Mononuclear cell (primary cell): ENCODE measurements at regions not wholly inside any gene's neighbourhood (a gene's known extent, or its start where the extent isn't known, plus 50 kb on each side); places are given as distances from the start of the nearest gene placed in this dataset.
A peak's percentile ranks its signal among the peaks of the same experiment; 100 is the strongest.
"Not testable (repeated sequence)": the region's sequence is repeated elsewhere in the genome, so short reads cannot be mapped to it uniquely, and the experiment has no call there.

Experiments used
- H3K27me3 ChIP-seq: 2 replicates; pipeline ENCODE4 v1.6.0; 2011; ENCODE audit warnings: low read length, control low read depth; ENCODE audit not compliant: insufficient read depth
- H3K4me1 ChIP-seq: 2 replicates; pipeline ENCODE4 v1.5.1; 2011; ENCODE audit warnings: mild to moderate bottlenecking, low read length, control low read depth; ENCODE audit not compliant: insufficient read depth
- H3K4me3 ChIP-seq: 2 replicates; pipeline ENCODE4 v1.5.1; 2011; ENCODE audit warnings: mild to moderate bottlenecking, low read length, moderate library complexity
- H3K9me3 ChIP-seq: 2 replicates; pipeline ENCODE4 v1.5.1; 2011; ENCODE audit warnings: low read depth, mild to moderate bottlenecking, control low read depth, low read length

- no peaks in the 10 kb centered on the region for H3K4me1 ChIP-seq
- no peaks in the 10 kb centered on the region for H3K27me3 ChIP-seq
- H3K9me3 ChIP-seq, result no peaks in the 10 kb centered on the region
- H3K4me3 ChIP-seq, result no peak overlapping the region
Measured at GRCh38 chrX:54615109-54615508, 85.1 kb downstream of the GNL3L start.

- Histone ChIP-seq H3K27me3 (no peaks in the 10 kb centered on the region), H3K9me3 (no peaks in the 10 kb centered on the region), H3K4me3 (no peak overlapping the region), H3K4me1 (no peaks in the 10 kb centered on the region)
Measured at GRCh38 chrX:54633641-54634040, 103.6 kb downstream of the GNL3L start.

GRCh38 chrX:54639018-54639345 is 109.0 kb downstream of the GNL3L start:
- H3K9me3 ChIP-seq, result no peaks in the 10 kb centered on the region
- H3K4me3 ChIP-seq, result peak overlapping the region; percentile 59
- no peaks in the 10 kb centered on the region for H3K27me3 ChIP-seq
- H3K4me1 ChIP-seq, result peaks cover 5% of the 10 kb centered on the region

GRCh38 chrX:54639346-54640102 is 109.5 kb downstream of the GNL3L start:
- Histone ChIP-seq H3K4me3 (peak overlapping the region; percentile 59), H3K9me3 (no peaks in the 10 kb centered on the region), H3K4me1 (peaks cover 5% of the 10 kb centered on the region), H3K27me3 (no peaks in the 10 kb centered on the region)

- peak overlapping the region; percentile 59 for H3K4me3 ChIP-seq
- H3K4me1 ChIP-seq, result peaks cover 5% of the 10 kb centered on the region
- no peaks in the 10 kb centered on the region for H3K9me3 ChIP-seq
- no peaks in the 10 kb centered on the region for H3K27me3 ChIP-seq
Measured at GRCh38 chrX:54640103-54640690, 110.2 kb downstream of the GNL3L start.

- no peaks in the 10 kb centered on the region for H3K27me3 ChIP-seq
- H3K9me3 ChIP-seq, result no peaks in the 10 kb centered on the region
- peaks cover 5% of the 10 kb centered on the region for H3K4me1 ChIP-seq
- H3K4me3 ChIP-seq, result no peak overlapping the region
Measured at GRCh38 chrX:54640736-54641135, 110.7 kb downstream of the GNL3L start.

GRCh38 chrX:54641530-54641929 is 111.5 kb downstream of the GNL3L start:
- H3K9me3 ChIP-seq, result no peaks in the 10 kb centered on the region
- H3K27me3 ChIP-seq, result no peaks in the 10 kb centered on the region
- H3K4me3 ChIP-seq, result no peak overlapping the region
- peaks cover 5% of the 10 kb centered on the region for H3K4me1 ChIP-seq

GRCh38 chrX:54647607-54648006 is 117.6 kb downstream of the GNL3L start:
- H3K4me1 ChIP-seq, H3K9me3 ChIP-seq, H3K4me3 ChIP-seq, H3K27me3 ChIP-seq: not testable (repeated sequence)

- Histone ChIP-seq H3K4me3 (no peak overlapping the region), H3K27me3 (no peaks in the 10 kb centered on the region), H3K9me3 (peaks cover 6% of the 10 kb centered on the region), H3K4me1 (no peaks in the 10 kb centered on the region)
Measured at GRCh38 chrX:54659547-54659946, 129.5 kb downstream of the GNL3L start.

- Histone ChIP-seq H3K9me3 (no peaks in the 10 kb centered on the region), H3K4me3 (no peak overlapping the region), H3K4me1 (no peaks in the 10 kb centered on the region), H3K27me3 (no peaks in the 10 kb centered on the region)
Measured at GRCh38 chrX:54675762-54676161, 122.3 kb downstream of the ITIH6 start.

- H3K9me3 ChIP-seq, result no peaks in the 10 kb centered on the region
- no peaks in the 10 kb centered on the region for H3K4me1 ChIP-seq
- H3K4me3 ChIP-seq, result no peak overlapping the region
- H3K27me3 ChIP-seq, result no peaks in the 10 kb centered on the region
Measured at GRCh38 chrX:54695231-54695630, 102.8 kb downstream of the ITIH6 start.

GRCh38 chrX:54695816-54696487 is 102.1 kb downstream of the ITIH6 start:
- H3K4me3 ChIP-seq, result no peak overlapping the region
- H3K27me3 ChIP-seq, result no peaks in the 10 kb centered on the region
- H3K9me3 ChIP-seq, result no peaks in the 10 kb centered on the region
- no peaks in the 10 kb centered on the region for H3K4me1 ChIP-seq
